CD14-positive monocyte (primary cell): ENCODE measurements at regions not wholly inside any gene's neighbourhood (a gene's known extent, or its start where the extent isn't known, plus 50 kb on each side); places are given as distances from the start of the nearest gene placed in this dataset.

Experiments used
- DNase-seq, 3 donors: peaks; one replicate each; pipeline ENCODE4 v3.0.0-alpha.2; 2011 to 2022
- H2AFZ ChIP-seq: 2 replicates; pipeline ENCODE4 v1.6.0; 2012; ENCODE audit warnings: mild to moderate bottlenecking, low read depth, low read length, inconsistent platforms; ENCODE audit not compliant: insufficient read depth, poor library complexity, severe bottlenecking
- H3K27ac ChIP-seq, 2 donors: 1 replicate in 1 of 2; 2 replicates in 1 of 2; pipeline ENCODE4 v1.5.1; 2012 to 2013; ENCODE audit warnings: low read length in 2 of 2, control low read depth in 1 of 2, inconsistent platforms in 1 of 2, low read depth in 1 of 2, mild to moderate bottlenecking in 1 of 2
- H3K27me3 ChIP-seq, 2 donors: one replicate each; pipeline versions ENCODE4 v1.6.0 to v1.6.1; 2011 to 2013; ENCODE audit warnings: low read length in 2 of 2; ENCODE audit not compliant: control insufficient read depth in 2 of 2, insufficient read depth in 2 of 2
- H3K36me3 ChIP-seq, 2 donors: replicated peaks in 1 of 2; 1 replicate in 1 of 2; 2 replicates in 1 of 2; pipeline versions ENCODE4 v1.5.1 to v1.6.1; 2012 to 2013; ENCODE audit warnings: low read length in 2 of 2, control low read depth in 1 of 2, inconsistent platforms in 1 of 2, mild to moderate bottlenecking in 1 of 2; ENCODE audit not compliant: insufficient read depth in 2 of 2, control insufficient read depth in 1 of 2
- H3K4me1 ChIP-seq, 2 donors: 1 replicate in 1 of 2; 2 replicates in 1 of 2; pipeline versions ENCODE4 v1.5.1 to v1.6.1; 2012 to 2013; ENCODE audit warnings: low read length in 2 of 2, control low read depth in 1 of 2, inconsistent platforms in 1 of 2, mild to moderate bottlenecking in 1 of 2, moderate library complexity in 1 of 2; ENCODE audit not compliant: insufficient read depth in 2 of 2, control insufficient read depth in 1 of 2
- H3K4me2 ChIP-seq: replicated peaks from 2 replicates; pipeline ENCODE3; 2012; ENCODE audit warnings: low read length, moderate library complexity, mild to moderate bottlenecking; ENCODE audit not compliant: poor library complexity, severe bottlenecking; ENCODE audit errors: extremely low read depth
- H3K4me3 ChIP-seq, 3 experiments: fragments of 200-600 bp in 1 of 3; sonication (generic) in 1 of 3; replicated peaks in 1 of 3; 1 replicate in 2 of 3; 2 replicates in 1 of 3; pipeline ENCODE4 v1.5.1; 2011 to 2013; ENCODE audit warnings: low read length in 3 of 3, mild to moderate bottlenecking in 3 of 3, control low read depth in 2 of 3, low read depth in 2 of 3, inconsistent platforms in 1 of 3, moderate library complexity in 1 of 3
- H3K79me2 ChIP-seq: 2 replicates; pipeline ENCODE4 v1.6.0; 2012; ENCODE audit warnings: mild to moderate bottlenecking, control low read depth, inconsistent platforms, low read length, moderate library complexity; ENCODE audit not compliant: insufficient read depth
- H3K9ac ChIP-seq: 2 replicates; pipeline ENCODE4 v1.6.0; 2017; ENCODE audit warnings: low read length, mild to moderate bottlenecking; ENCODE audit not compliant: insufficient read depth, poor library complexity, severe bottlenecking
- H3K9me3 ChIP-seq, 2 donors: replicated peaks in 1 of 2; 1 replicate in 1 of 2; 2 replicates in 1 of 2; pipeline versions ENCODE4 v1.5.1 to v1.6.1; 2012 to 2013; ENCODE audit warnings: low read length in 2 of 2, control low read depth in 1 of 2; ENCODE audit not compliant: control insufficient read depth in 1 of 2, insufficient read depth in 1 of 2
- H4K20me1 ChIP-seq: 2 replicates; pipeline ENCODE4 v1.6.0; 2012; ENCODE audit warnings: mild to moderate bottlenecking, low read length, control low read depth, moderate library complexity; ENCODE audit not compliant: insufficient read depth
- H3K27ac Mint-ChIP-seq, 7 donors: one replicate each; pipeline ENCODE4 v1.8.0; 2020; ENCODE audit warnings: mild to moderate bottlenecking in 7 of 7, mixed read lengths in 7 of 7, moderate library complexity in 6 of 7, inconsistent platforms in 2 of 7
- H3K27me3 Mint-ChIP-seq, 3 donors: one replicate each; pipeline ENCODE4 v1.8.0; 2021 to 2022; ENCODE audit warnings: low read depth in 3 of 3, mild to moderate bottlenecking in 3 of 3, mixed read lengths in 3 of 3, moderate library complexity in 3 of 3, inconsistent platforms in 1 of 3
- H3K36me3 Mint-ChIP-seq, 2 donors: one replicate each; pipeline ENCODE4 v1.8.0; 2020; ENCODE audit warnings: mixed read lengths in 2 of 2, inconsistent platforms in 1 of 2, mild to moderate bottlenecking in 1 of 2
- H3K4me1 Mint-ChIP-seq: one replicate; pipeline ENCODE4 v1.8.0; 2020; ENCODE audit warnings: mild to moderate bottlenecking, mixed read lengths
- H3K4me3 Mint-ChIP-seq, 2 donors: one replicate each; pipeline ENCODE4 v1.8.0; 2020; ENCODE audit warnings: mild to moderate bottlenecking in 2 of 2, mixed read lengths in 2 of 2, moderate library complexity in 1 of 2
- H3K9me3 Mint-ChIP-seq, 7 donors: one replicate each; pipeline ENCODE4 v1.8.0; 2020 to 2022; ENCODE audit warnings: mixed read lengths in 7 of 7, mild to moderate bottlenecking in 6 of 7, moderate library complexity in 6 of 7, inconsistent platforms in 2 of 7
- WGBS: methylation state at CpG from one replicate; pipeline ENCODE4 v1.1.5; 2013; ENCODE audit warnings: missing lambda C conversion rate; ENCODE audit not compliant: insufficient coverage; 5-methylcytosine and 5-hydroxymethylcytosine counted together
- intact Hi-C, 2 donors: fragments of 100-400 bp; cut with micrococcal nuclease; formaldehyde crosslinking; loops; one replicate each; pipeline versions ENCODE4 v1.15.0 to v1.15.1; 2023
- TF ChIP-seq, protein P1 (sequence below): fragments of 200-600 bp; IDR thresholded peaks from one replicate; pipeline ENCODE4 v1.8.0; 2022; ENCODE audit warnings: antibody characterized with exemption, mild to moderate bottlenecking

DNA sequence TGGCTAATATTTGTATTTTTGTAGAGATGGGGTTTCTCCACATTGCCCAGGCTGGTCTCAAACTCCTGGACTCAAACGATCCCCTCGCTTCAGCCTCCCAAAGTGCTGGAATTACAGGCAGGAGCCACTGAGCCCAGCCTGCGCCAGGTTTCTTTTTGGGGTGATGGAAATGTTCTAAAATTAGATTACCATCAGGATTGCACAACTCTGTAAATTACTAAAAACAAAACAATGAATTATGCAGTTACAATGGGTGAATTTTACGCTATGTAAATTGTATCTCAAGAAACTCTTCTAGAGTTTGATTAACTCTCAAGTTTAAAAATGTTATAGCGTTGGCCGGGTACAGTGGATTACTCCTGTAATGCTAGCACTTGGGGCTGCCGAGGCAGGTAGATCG is 118.9 kb upstream of the TBL1X start:
- H3K4me3 ChIP-seq = no peak overlapping the region
- H3K36me3 ChIP-seq = no peaks in the 10 kb centered on the region
- no peaks in the 10 kb centered on the region for H4K20me1 ChIP-seq
- no peak overlapping the region for H3K4me3 Mint-ChIP-seq
- H3K27ac ChIP-seq = no peak overlapping the region
- H3K36me3 Mint-ChIP-seq = peaks cover 0 to 2% of the 10 kb centered on the region in 2 donors
- TF ChIP-seq, protein P1, sequence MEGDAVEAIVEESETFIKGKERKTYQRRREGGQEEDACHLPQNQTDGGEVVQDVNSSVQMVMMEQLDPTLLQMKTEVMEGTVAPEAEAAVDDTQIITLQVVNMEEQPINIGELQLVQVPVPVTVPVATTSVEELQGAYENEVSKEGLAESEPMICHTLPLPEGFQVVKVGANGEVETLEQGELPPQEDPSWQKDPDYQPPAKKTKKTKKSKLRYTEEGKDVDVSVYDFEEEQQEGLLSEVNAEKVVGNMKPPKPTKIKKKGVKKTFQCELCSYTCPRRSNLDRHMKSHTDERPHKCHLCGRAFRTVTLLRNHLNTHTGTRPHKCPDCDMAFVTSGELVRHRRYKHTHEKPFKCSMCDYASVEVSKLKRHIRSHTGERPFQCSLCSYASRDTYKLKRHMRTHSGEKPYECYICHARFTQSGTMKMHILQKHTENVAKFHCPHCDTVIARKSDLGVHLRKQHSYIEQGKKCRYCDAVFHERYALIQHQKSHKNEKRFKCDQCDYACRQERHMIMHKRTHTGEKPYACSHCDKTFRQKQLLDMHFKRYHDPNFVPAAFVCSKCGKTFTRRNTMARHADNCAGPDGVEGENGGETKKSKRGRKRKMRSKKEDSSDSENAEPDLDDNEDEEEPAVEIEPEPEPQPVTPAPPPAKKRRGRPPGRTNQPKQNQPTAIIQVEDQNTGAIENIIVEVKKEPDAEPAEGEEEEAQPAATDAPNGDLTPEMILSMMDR = no peak
- H3K27ac Mint-ChIP-seq = peak overlapping the region in 1 of 7 donors; percentile 30
- no peaks in the 10 kb centered on the region for H3K27me3 ChIP-seq
- DNase-seq = no peak
- peaks cover 34% of the 10 kb centered on the region for H3K4me1 Mint-ChIP-seq
- H3K9me3 ChIP-seq = no peaks in the 10 kb centered on the region
- H3K27me3 Mint-ChIP-seq = peaks cover 0 to 6% (median 0%) of the 10 kb centered on the region in 3 donors
- no peak overlapping the region for H3K9ac ChIP-seq
- peaks cover 0 to 3% (median 0%) of the 10 kb centered on the region in 7 donors for H3K9me3 Mint-ChIP-seq
- no peaks in the 10 kb centered on the region for H3K79me2 ChIP-seq
- H2AFZ ChIP-seq = no peak overlapping the region
- no CpG with 5 or more reads among the region's 8 CpGs for WGBS
- no peak overlapping the region for H3K4me2 ChIP-seq
- H3K4me1 ChIP-seq = peaks cover 28 to 48% of the 10 kb centered on the region in 2 donors
- intact Hi-C loops = no loop called here

GRCh38 chrX:9349572-9350494 is 115.0 kb upstream of the TBL1X start:
- Histone ChIP-seq H3K36me3 (no peaks in the 10 kb centered on the region), H3K9ac (no peak overlapping the region), H3K27me3 (no peaks in the 10 kb centered on the region), H3K79me2 (no peaks in the 10 kb centered on the region), H3K4me2 (no peak overlapping the region), H3K4me3 (no peak overlapping the region), H3K4me1 (peaks cover 48 to 66% of the 10 kb centered on the region in 2 donors), H3K9me3 (no peaks in the 10 kb centered on the region), H4K20me1 (no peaks in the 10 kb centered on the region), H2AFZ (no peak overlapping the region), H3K27ac (no peak overlapping the region)
- H3K27me3 Mint-ChIP-seq = peaks cover 0 to 6% (median 0%) of the 10 kb centered on the region in 3 donors
- TF ChIP-seq, protein P1 = no peak
- H3K27ac Mint-ChIP-seq = peak overlapping the region in 3 of 7 donors; percentile 19 to 75 (median 46)
- DNase-seq = no peak
- H3K36me3 Mint-ChIP-seq = peaks cover 0 to 2% of the 10 kb centered on the region in 2 donors
- peaks cover 0 to 4% (median 0%) of the 10 kb centered on the region in 7 donors for H3K9me3 Mint-ChIP-seq
- H3K4me3 Mint-ChIP-seq = no peak overlapping the region
- intact Hi-C loops = loop anchor here in 1 of 2 donors (10.0 kb wide), 1 partner anchor 75 kb away; no protein-coding TSS in a partner anchor
- 100% methylated on average over 3 of the region's 11 CpGs for WGBS
- peaks cover 54% of the 10 kb centered on the region for H3K4me1 Mint-ChIP-seq
